Effector CD4-positive, alpha-beta T cell (primary cell): ENCODE measurements at regions not wholly inside any gene's neighbourhood (a gene's known extent, or its start where the extent isn't known, plus 50 kb on each side); places are given as distances from the start of the nearest gene placed in this dataset.

Experiments
- DNase-seq: peaks from one replicate; pipeline ENCODE4 v3.0.0-alpha.2; 2020

GRCh38 chr10:8499312-8499711, 444.8 kb downstream of the GATA3 start:
- no peak for DNase-seq

GRCh38 chr10:8499752-8500390, 445.4 kb downstream of the GATA3 start:
- no peak for DNase-seq

DNA sequence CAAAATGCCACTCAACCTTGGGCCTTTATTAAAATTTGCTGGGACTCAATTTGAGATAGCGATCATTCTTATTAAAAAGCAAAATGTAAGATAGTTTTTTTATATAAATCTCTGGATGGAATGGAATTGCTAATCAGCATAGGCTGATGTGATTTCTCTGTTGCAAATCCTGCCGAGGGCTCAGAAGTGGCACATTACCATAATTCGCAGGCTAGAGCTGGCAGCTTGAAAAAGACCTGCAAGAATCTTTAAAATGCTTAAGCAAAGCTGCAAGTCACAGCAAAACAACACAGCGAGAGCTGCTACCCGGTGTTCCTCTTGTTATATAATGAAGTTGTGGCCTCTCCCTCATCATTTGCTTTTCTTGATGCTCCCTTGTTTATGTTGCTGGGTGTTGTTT, 448.1 kb downstream of the GATA3 start:
- no peak for DNase-seq

- no peak for DNase-seq
Measured at GRCh38 chr10:8504499-8504898, 450.0 kb downstream of the GATA3 start.

DNA sequence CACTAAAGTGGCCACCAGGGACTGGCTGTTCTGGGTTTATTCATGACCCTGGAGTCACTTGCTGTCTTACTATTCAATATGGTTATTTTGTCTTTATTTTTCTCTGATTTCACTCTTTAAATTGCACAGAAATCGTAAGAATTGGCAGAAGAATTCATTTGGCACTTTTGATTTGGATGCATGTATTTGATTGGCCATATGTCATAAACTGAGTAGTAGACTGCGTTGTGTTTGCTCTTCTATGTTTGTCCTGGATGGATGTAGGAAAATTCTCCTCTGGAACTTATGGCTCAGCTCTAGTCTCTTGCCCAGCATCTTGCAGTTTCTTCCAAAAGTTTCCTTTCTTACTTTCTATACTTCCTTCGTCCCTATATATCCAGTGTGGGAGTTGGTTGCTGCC, 452.7 kb downstream of the GATA3 start:
- DNase-seq = no peak

GRCh38 chr10:8508882-8509281, 454.4 kb downstream of the GATA3 start:
- no peak for DNase-seq

DNA sequence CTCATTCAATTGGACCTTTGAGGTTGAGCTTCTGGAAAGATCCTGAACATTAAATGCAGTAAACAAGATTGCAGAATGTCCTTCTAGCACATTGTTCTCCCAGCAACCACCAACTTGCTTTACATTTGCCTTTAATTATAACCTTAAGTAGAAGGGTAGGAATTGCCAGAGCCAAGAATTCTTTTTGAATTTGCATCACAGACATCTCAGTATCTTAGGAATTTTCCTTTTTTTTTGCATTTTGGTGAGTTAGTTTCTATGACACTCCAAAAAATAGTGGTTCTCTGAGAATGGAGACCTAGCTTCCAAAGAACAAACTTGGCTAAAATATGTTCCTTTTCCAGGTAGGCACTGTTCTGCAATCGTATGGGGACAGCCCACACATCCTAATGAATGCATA, 456.0 kb downstream of the GATA3 start:
- DNase-seq = no peak

- DNase-seq = no peak
Measured at GRCh38 chr10:8511026-8511425, 456.5 kb downstream of the GATA3 start.

GRCh38 chr10:8513155-8514147, 459.0 kb downstream of the GATA3 start:
- no peak for DNase-seq

DNA sequence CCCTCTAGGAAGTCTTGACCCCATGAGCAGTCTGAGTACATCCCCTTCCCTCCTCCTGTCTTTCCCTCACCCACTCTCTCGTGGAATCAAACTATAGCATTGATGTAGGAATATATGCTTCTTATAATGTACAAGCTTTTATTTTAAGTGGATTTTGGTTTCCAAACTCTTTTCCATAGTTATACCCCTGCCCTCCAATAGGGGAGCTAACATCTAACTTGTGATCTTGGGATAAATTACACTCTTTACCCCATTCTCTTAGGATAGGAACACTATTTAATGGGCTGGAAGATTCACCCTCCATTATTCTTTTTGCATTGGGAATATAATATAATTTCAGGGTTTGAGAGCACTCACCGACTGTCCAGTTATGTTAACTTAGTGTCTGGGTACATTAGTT, 465.9 kb downstream of the GATA3 start:
- no peak for DNase-seq

GRCh38 chr10:8527773-8528172, 473.3 kb downstream of the GATA3 start:
- no peak for DNase-seq

- DNase-seq = no peak
Measured at GRCh38 chr10:8531116-8531515, 476.6 kb downstream of the GATA3 start.

GRCh38 chr10:8532647-8533046, 478.2 kb downstream of the GATA3 start:
- no peak for DNase-seq

DNA sequence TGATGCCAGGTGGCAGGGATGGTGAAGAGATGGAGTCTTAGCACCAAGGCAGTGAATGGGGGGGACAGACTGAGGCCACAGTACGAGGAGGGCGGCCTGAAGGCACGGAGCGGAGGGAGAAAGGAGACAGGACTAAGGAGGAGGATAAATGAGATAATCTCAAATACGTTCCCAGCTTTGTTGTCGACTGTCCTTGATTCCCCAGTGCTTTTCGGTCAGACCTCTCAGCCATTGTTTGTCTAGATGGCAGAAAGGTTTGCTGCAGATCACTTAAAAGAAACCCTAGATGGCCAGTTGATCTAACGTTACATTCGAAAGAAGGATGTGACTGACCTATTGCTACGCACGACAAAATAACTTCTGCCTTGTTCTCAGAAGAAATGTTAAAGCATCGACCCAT, 479.0 kb downstream of the GATA3 start:
- DNase-seq = no peak

GRCh38 chr10:8534096-8534495, 479.6 kb downstream of the GATA3 start:
- no peak for DNase-seq

DNA sequence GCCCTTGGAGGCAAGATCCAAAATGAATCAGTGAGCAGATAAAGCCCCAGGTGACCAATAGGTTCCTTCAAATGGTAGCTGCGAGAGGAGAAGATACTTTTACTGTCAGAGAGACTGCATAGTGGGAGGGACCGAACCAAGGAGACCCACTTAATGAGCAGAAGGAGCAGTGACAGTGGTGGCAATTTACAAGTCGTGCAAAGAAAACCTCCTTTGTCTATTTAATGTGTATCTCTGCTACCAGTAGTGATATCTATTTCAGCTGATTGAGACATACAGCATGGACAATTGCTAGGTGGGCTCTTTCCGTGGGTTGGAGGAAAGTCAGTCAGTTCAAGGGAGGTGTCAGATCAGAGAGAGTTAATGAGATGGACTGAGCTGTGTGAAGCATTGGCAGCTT, 480.4 kb downstream of the GATA3 start:
- DNase-seq = no peak

DNA sequence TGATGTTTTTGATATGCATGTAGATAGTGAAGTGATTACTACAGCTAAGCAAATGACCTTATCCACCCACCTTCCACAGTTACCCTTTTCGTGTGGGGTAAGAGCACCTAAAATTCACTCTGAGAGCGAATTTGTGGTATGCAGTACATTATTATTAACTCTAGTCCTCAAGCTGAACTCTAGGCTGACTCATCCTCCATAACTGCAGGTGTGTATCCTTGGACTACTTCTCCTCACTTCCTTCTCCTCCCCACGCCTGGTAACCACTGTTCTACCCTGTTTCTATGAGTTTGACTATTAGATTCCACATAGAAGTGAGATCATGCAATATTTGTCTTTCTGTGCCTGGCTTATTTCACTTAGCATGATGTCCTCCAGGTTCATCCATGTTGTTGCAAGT, 484.6 kb downstream of the GATA3 start:
- DNase-seq = no peak

DNA sequence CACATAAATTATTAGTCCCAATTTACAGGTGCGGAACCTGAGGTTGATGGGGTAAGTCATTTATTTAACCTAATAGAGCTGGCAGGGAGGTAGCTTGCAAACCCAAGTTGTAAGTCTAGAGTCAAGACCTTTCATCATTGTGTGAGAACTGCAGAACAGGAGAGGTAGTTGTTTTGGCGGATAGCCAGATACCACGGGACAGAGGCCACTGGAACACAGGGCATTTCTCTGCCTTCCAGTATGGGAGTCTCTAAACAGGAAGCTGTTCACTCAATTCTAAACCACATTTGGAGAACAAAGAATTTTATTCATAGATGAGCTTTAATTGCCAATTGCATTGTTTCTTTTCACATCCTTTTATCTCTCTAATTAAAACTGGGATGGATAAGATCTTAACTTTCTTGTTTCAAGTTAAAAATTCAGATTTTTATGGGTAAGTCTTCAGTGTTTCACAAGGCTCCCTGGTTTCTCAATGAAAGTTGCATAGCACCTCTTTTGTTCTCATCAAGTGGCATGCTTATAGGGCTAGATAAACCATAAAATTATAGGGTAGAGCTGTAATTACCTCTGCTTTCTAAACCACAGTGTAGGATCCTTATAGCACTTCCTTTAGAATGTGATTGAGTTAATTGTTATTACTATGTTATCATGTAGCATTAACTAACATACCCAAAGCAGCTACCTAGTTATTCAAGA, 489.0 kb downstream of the GATA3 start:
- DNase-seq = no peak

GRCh38 chr10:8544057-8544380, 489.5 kb downstream of the GATA3 start:
- DNase-seq = no peak

DNA sequence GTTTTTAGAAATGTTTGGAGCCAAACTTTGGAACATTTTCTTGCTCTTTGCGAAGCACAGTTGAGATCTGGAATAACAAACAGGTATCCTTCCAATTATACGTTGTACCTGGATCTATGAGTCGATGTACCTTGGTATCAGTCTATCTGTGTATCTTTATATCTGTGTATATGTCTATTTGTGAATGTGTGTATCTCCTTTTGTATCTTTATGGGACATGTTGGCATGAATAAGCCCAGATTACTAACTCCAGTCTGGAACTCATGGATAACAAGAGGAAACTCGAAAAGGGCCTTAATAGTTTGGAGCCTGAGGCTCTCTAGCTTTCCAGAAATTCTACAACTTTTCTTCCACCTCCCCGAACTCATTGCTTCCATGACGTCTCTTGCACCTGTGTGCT, 490.0 kb downstream of the GATA3 start:
- DNase-seq = no peak

DNA sequence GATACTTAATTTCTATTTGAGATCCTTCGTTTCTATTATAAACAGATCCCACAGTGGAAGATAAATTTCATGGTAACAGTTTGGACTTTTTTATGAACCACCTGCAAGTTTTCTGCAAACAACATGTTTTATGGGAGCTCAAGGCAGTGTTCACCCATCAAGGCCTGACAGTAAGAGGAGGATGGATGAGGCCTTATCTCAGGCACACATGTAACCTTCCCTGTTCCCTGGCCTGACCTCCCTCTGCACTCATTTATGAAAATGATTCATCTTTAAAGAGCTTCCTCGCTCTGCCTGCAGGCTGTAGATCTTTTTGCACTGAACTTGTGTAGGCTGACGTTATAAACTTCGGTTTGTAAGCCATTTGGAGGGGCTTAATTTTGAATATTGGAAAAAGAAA, 500.1 kb downstream of the GATA3 start:
- no peak for DNase-seq

GRCh38 chr10:8556321-8556720, 501.8 kb downstream of the GATA3 start:
- DNase-seq = no peak

DNA sequence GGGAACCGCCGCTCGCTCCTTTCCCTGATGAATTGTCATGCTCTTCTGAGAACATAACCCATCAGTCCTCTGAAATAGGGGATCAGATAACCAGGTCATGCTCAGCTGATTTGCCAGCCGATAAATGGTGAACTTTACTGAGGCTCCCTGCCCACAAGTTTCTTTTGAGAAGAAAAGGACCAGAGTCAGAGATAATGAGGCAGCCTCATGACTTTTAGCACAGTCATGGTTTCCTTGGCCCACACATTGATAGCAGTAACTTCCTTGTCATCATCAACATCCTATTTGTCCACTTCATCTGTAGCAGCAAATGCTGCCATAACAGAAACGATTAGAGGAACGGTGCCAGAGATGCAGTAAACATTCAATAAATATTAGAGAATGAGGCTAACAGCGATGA, 509.0 kb downstream of the GATA3 start:
- DNase-seq = no peak

- no peak for DNase-seq
Measured at GRCh38 chr10:8566737-8567136, 512.2 kb downstream of the GATA3 start.
